Left cardiac atrium (tissue), 4 donors: ENCODE measurements at regions not wholly inside any gene's neighbourhood (a gene's known extent, or its start where the extent isn't known, plus 50 kb on each side); places are given as distances from the start of the nearest gene placed in this dataset.

Experiments used
- ATAC-seq, 2 donors: fragments of 200-7000 bp; cut with Tn5 transposase; one replicate each; pipeline ENCODE4 v1.9.1; 2020; ENCODE audit warnings: mild to moderate bottlenecking in 2 of 2, moderate library complexity in 2 of 2
- DNase-seq: peaks from one replicate; pipeline ENCODE4 v3.0.0-alpha.2; 2020
- intact Hi-C, 2 donors: fragments of 100-400 bp; cut with DNase I; formaldehyde crosslinking; loops; one replicate each; pipeline versions ENCODE4 v1.14.1 to v1.15.1; 2022 to 2023
- donor health status: DM: no; HTN: yes; CAD: no.
- donor health status: DM: no; HTN: yes; CAD: no; lungs with severe emphysema.
- donor health status: DM: yes; HTN: yes; CAD: no.
- donor health status: Dilated cardiomyopathy.

DNA sequence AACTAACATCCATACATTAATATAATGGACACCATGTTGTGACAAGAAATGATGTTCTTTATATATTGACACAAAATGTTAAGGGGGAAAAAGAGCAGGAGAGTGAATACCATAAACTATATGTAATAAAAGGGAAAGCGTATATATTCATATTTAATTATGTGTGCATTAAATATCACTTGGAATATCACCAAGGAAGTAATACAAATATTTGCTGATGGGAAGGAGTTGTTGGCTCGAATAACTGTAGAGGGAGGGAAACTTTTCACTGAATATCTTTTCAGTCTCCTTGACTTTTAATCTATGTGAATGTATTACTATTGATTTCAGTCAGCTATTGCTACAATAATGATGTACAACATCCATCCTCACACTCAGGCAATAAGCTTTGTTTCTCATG lies 167.0 kb upstream of the DPH6 start:
- DNase-seq (no peak), ATAC-seq (no peak)
- intact Hi-C loops: no loop called here

DNA sequence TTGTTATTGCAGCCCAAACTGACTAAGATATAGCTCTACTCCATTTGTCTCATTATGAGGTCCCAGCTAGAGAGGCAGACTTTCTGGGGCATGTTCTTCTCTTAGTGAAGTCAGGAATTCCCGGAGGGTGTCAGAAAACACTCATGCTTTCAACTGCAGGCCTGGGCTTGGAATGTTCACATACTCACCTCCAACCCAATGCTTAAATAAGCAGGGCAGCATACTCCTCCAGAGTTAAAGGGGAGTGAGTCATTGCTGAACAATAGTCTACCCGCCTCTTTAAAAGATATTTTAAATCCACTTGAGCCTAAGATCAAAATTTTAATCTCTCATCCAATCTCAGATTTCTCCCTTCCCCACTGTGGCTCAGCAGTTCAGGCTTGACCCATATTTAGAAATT lies 167.8 kb upstream of the DPH6 start:
- intact Hi-C loops: no loop called here
- ATAC-seq: peak in 1 of 2 donors; percentile 50
- no peak for DNase-seq

DNA sequence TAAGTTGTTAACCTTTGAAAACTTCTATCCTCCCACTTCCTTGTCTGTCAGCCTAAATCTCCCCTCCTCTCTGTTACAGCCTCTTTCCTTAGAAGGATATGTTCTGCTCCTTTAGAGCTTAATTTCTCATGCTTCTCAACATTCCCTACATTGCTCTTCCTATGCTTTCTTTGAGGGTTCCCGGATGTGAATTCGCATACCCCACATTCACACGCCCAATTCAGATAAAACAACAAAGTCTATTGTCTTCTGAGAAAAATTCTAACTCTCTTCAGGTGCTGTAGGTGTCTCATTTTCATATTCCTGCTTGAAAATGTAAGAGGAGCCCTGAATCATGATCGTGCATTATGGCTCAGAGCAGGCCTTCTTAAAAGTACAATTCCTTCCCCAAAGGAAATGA lies 171.8 kb upstream of the DPH6 start:
- intact Hi-C loops: no loop called here
- ATAC-seq (no peak), DNase-seq (no peak)

DNA sequence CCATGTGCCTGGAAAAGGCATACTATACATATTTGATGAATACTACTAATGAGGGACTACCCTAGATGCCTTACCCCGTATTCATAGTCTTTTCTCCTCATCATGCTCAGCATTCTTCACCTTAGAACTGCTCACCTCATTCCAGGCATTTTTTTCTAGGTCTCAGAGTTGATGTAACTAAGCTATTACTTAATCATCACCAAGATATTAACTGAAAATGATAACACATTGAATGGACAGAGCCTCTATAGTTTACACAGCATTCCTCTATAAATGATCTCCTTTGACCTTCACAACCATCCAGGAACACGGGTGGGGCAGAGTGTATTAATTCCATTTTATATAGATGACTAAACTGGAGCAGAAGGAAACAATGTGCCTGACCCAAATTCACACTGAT lies 174.1 kb upstream of the DPH6 start:
- intact Hi-C loops: no loop called here
- ATAC-seq: peak in 1 of 2 donors; percentile 75

DNA sequence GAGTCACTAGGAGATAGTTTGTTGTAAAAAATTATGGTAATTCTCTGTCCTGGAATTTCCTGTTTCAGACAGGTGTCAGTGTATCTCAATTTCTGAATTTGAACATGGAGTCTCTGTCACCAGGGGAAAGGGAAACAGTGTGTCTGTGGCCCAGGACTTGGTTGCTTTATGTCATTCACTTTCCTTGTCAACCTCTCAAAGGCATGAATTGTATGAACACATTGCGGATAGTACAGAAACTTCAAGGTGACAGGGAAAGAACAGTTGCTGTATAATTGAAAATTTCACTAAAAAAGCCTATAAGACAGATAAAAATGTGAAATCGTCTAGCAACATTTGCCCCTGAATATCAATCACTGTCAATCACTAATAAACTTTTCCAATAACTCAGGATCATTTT lies 175.0 kb upstream of the DPH6 start:
- DNase-seq (no peak), ATAC-seq (no peak)
- intact Hi-C loops: no loop called here

More for the DNA sequence above, 174.1 kb upstream of the DPH6 start:
- DNase-seq: no peak

DNA sequence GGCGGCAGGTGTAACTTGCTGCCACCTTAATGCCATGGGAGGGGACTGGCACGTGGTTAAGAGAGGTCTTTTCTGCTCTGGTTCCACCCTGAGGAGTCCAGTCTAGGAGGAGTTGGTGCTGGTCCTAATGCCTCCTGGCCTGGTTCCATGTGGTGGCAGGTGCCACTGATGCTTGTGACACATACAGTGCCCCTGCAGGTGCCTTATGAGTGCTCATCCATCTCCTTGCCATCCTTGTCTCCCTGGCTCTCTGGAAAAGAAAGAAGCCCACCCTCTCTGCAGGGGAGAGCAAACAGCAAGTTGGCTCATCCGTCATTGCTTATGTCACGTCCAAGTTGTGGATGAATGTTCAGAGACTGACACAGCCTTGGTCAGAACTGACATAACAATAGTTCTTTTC lies 175.8 kb upstream of the DPH6 start:
- intact Hi-C loops: no loop called here
- DNase-seq (no peak), ATAC-seq (no peak)

DNA sequence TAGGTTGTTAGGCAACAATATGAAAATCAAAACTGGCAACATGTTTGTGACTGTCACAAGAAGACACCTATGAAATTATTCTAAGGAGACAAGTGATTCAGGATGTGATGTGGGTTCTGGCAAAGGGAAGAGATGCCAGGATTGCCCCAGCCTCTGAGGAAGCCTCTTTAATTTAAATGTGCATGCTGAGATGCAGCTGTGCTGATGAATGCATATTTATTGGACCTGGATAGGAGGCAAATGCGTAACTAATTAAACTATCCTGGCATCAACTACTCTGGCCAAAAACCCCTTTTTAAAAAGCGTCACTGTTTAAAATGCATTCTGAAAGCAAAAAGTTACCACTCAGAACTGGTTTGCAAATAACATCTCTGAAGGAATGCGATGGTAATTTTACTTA lies 176.5 kb upstream of the DPH6 start:
- intact Hi-C loops: no loop called here
- ATAC-seq (no peak), DNase-seq (no peak)

DNA sequence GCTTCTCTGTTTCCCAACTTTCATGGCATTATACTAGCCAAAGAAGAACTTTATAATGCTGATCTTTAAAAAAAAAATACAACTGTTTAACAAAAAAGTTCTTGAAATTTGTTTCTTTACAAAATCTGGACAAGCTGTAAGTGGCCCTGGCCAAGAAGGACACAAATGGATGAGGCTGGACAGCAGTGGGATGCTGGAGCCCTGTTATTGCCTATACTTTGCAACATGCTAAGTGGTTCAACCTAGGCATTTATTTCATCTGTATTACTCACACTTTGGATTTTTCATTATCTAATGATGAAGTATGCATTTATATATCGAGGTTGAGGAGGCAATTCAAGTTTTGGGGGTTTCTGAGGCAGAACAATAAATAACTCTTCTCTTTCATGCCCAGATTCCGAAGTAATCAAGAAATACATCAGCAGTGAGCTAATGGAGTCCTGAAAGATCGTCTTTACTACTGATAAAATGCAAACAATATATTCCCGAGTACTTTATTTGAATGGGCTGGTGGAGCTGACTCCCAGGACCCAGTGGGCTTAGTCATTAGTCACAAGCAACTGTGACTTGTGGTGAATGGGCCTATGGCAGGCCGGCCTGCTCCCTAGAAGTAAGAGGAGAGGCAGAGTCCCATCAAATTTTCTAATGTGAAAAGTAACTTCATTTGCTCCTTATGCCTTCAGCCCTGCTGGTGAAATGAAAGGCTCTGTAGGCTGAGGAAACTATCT lies 177.3 kb upstream of the DPH6 start:
- ATAC-seq: no peak
- DNase-seq: no peak
- intact Hi-C loops: no loop called here

DNA sequence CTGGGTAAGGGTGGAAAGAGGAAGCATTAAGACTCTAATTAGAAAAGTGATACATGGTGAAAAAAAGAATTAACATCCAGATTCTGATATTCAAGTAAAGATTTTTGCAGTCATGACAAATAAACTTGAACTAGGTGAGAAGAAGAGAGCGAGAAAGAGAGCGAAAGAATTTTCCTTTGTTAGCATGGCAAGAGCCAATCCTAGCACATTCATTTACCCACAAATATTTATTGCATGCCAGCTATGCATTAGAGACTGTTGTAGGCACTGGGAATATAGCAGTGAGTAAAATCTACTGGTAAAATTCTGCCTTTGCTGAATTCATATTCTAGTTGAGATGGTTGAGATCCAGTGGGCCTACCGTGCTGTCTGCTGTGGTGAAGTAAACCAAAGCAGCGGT lies 177.9 kb upstream of the DPH6 start:
- no peak for ATAC-seq
- intact Hi-C loops: no loop called here
- no peak for DNase-seq

DNA sequence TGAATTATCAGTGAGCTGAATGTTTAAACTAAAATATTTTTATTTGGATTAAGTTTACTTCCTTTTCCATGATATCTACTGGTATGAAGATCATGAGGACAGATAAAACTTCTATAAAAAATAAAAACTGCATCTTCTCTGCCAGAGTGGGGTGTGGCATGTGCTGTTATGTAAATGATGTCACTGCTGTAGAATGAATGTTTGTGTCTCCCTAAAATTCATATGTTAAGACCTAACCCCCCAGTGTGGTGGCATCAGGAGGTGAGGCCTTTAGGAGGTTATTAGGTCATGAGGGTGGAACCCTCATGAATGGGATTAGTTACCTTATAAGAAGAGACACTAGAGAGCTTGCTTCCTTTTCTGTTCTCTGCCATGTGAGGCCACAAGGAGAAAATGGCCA lies 178.7 kb upstream of the DPH6 start:
- ATAC-seq: no peak
- no peak for DNase-seq
- intact Hi-C loops: no loop called here

DNA sequence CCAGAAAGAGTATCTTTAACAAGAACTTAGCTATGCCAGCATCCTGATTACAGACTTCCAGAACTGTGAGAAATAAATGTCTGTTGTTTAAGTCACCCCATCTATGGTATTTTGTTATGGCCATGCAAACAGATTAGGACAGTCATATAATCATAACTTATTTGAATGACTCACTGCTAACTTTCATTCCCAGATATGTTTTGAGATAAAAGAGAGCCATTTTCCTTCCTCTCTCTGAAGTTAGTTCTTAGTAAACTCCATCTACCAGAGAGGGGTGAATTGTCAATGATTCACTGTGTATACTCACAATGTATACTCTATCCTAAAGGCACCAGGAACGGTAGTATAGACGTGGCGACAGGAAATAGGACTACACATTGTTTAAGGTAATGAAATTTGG lies 179.4 kb upstream of the DPH6 start:
- no peak for ATAC-seq
- DNase-seq: no peak
- intact Hi-C loops: no loop called here

DNA sequence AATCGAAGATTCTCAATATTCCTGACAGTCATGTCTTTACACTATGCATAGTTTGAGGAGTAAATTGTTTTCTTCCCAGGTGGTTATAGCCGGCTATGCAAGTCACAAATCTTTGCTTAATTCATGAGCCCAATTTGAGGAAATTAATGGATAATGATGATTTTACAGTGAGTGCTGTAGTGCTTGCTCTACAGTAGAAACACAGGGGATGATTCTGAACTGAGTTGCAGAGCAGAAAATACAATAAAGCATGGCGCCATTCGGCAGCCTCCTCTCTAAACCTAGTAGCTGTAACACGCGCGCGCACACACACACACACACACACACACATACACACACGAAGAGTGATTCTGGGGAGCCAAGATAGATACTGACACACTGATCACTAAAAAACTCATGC lies 181.7 kb upstream of the DPH6 start:
- ATAC-seq (no peak), DNase-seq (no peak)
- intact Hi-C loops: no loop called here

DNA sequence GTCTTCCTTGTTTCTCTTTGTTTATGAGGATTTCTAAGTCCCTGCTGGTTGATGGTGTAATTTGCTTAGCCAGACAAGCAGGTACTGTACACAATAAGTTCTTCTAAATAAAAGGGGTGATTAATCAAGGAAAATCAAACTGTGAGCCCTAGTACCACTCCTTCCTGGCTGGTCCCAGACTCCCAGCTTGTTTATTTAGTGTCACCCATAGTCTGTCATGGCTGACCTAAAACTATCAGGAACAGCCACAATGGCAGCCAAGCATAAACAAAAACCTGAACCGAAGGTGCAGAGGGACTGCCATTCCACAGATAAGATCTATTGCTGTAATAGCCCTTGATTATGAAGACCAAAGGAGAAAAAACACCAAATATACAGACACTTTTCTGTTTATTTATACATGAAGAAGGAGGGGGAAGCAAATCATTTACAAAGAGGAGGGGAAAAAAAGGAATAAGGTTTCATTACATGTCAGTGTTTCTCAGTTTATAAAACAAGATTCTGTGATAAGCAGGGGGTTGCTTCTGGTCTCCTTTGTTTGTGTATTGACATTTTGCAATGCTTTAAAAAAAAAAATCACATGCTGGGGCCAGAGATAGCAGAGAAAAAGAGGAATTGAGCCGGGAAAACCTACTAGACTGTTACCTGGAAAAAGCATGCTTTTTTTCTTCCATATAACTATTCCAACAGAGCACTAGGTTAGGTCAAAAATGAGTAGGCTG lies 182.4 kb upstream of the DPH6 start:
- ATAC-seq (no peak), DNase-seq (no peak)
- intact Hi-C loops: no loop called here

DNA sequence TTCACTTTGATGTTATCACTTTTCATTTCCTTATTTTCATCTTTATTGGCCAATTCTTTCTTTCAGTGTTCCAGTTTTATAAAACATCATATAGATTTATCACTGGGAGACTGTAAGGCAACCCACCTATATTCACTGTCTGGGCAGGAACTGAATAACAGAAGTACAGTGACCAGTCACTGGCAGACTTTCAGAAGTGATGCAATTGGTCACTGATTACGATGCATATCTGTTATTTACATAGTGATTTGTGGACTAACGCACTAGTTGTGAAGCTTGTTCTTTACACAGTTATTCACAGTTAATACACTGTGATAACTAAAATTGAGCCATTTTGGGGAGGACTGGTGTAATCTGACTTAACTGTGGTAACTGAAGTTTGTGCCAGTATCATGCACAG lies 190.2 kb upstream of the DPH6 start:
- no peak for DNase-seq
- ATAC-seq: no peak
- intact Hi-C loops: no loop called here

DNA sequence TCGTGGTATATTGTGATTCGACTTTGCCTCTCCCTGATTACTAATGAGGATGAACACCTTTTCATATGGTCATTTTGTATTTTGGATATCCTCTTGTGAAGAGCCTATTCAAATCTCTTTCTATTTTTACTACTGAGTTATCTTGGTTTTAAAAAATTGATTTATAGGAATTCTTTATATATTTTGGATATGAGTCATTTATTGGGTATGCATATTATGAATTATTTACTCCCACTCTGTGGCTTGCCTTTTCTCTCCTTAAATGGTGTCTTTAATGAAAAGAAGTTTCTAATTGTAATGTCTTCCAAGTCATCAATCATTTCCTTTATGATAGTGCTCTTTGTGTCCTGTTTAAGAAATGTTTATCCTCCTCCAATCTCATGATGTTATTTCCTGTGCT lies 191.5 kb upstream of the DPH6 start:
- intact Hi-C loops: no loop called here
- DNase-seq (no peak), ATAC-seq (no peak)

DNA sequence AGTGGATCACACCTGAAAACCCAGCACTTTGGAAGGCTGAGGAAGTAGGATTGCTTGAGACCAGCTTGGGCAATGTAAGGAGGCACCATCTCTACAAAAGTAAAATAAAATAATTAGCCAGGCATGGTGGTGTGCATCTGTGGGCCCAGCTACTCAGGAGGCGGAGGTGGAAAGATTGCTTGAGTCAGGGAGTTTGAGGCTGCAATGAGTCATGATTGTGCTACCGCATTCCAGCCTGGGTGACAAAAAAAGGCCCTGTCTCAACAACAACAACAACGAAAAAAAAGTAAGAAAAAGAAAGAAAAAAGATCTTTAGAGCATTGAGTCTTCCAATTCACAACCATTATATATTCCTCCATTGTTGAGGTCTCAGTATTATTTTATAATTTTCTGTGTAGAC lies 192.4 kb upstream of the DPH6 start:
- intact Hi-C loops: no loop called here
- DNase-seq (no peak), ATAC-seq (no peak)

DNA sequence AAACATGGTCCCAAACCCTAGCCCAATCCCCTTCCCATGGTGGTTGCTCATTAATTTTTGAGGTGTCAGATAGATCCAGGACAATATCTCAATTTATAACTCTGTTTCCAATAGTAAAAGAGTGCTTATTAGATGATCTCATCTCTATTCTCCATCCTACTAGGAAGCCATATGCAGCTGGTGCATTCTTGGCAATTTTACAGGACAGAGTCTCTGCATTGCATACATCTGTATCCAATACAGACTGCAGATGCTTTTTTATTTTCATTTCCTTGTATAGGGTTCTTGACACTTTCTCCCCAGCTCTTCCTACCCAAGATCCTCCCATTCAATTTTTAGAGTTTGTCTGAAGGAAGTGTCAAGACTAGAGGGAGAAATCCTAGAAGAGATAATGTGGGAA lies 194.8 kb upstream of the DPH6 start:
- intact Hi-C loops: no loop called here
- DNase-seq (no peak), ATAC-seq (no peak)

DNA sequence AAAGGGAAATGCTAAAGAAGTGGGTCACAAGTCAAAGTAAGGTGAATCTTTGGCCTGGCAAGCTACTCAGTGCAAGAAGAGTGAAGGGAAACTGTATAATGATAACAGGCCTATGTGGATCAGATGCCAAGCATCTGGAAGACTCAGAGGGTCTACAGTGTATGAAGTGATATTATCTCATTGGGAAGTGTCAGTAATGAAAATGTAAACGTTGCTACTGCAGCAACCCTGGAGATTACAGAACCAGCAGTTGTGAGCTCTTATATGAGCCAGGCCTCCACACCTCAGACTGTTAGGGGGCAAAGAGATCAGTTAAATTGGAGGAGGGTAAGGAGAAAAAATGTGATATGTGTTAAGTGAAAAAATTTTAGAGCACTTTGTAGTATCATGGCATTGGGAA lies 195.4 kb upstream of the DPH6 start:
- intact Hi-C loops: no loop called here
- DNase-seq: no peak
- no peak for ATAC-seq

DNA sequence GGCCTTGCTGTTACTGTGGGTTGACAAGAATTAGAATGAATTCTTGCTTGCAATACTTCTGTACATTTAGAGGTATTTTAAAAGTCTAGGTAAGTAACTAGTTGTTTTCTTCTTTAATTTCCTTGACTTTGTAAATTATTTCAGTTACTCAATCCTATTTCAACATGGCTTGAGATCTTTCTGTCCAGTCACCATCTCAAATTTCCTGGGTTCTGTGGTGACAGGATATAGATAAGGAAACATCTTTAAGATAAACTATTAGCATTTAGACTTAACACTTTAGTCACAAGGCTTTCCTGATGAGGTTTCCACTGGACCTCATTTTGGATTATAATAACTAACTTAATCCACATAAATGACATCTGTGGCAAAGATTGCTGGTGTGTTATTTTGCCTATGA lies 195.9 kb upstream of the DPH6 start:
- no peak for DNase-seq
- no peak for ATAC-seq
- intact Hi-C loops: no loop called here

DNA sequence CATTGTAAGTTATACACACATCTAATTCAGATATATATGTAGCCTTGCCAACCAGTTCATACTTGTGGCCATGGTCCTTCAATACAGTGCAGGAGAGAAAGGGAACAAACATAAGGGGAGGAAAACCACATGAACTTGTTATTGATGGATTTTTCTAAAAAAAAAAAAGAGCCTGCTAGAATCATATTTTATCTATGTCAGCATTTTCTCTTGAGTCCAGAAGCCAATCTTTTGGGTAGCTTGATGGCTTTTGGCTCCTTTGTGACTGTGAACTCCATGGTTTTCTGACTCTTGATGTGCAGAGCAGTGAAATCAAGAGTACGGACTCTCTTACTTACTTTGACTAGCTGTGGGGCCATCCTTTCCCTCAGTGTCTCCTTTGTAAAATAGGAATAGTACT lies 197.4 kb upstream of the DPH6 start:
- intact Hi-C loops: no loop called here
- DNase-seq (no peak), ATAC-seq (no peak)

DNA sequence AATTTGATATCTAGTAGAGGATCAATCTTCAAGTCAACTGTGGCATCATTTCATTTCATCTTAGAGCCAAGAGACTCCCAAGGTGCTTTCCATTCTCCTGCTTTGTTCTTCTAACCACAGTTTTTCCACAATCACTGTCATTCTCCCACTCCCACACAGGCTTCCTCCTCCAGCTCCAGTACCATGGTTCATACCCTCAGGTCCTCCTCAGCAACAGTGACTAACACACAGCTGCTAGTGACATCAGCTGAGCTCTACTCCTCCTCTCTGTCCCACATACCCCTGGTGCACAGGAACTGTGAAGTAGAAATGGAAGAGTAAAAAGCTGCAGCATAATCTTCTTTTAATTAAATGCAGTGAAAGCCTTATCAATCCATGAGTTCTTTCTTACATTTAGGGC lies 200.2 kb upstream of the DPH6 start:
- DNase-seq: no peak
- intact Hi-C loops: no loop called here
- ATAC-seq: peak in 1 of 2 donors; percentile 40
